HG03097 (cell line): ENCODE measurements at regions not wholly inside any gene's neighbourhood (a gene's known extent, or its start where the extent isn't known, plus 50 kb on each side); places are given as distances from the start of the nearest gene placed in this dataset.
"Not testable (repeated sequence)": the region's sequence is repeated elsewhere in the genome, so short reads cannot be mapped to it uniquely, and the experiment has no call there.

Experiments used
- ATAC-seq: cut with Tn5 transposase; IDR thresholded peaks from one replicate; pipeline ENCODE4 v1.9.1; 2021; ENCODE audit not compliant: unreplicated experiment, low FRiP score

DNA sequence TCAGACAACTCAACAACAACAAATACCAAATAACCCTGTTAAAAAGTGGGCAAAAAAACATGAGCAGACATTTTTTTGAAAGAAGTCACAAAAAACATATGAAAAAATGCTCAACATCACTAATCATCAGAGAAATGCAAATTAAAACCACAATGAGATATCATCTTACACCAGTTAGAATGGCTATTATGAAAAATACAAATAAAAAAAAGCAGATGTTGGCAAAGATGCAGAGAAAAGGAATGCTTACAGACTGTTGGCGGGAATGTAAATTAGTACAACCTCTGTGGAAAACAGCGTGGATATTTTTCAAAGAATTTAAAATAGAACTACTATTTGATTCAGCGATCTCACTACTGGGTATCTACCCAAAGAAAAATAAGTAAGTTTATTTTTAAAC is 114.0 kb downstream of the SLC38A4 start:
- ATAC-seq: no peak

DNA sequence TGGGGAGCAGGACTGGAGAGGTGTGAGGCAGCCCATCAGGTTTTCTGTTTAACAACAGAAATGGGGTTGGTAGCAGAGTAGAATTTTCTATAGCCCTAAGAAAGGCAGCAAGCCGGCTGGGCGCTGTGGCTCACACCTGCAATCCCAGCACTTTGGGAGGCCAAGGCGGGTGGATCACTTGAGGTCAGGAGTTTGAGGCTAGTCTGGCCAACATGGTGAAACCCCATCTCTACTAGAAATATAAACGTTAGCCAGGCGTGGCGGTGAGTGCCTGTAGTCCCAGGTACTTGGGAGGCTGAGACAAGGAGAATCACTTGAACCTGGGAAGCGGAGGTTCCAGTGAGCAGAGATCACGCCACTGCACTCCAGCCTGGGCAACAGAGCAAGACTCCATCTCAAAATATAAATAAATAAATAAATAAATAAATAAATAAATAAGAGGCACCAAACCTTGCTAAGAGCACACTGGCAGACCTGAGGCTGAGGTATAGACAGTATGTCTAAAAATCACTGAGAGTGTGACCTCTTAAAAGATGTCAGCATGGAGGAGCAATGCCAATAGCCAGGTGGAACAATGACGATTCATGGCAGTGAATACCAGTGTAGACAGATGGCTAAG is 115.6 kb downstream of the SLC38A4 start:
- ATAC-seq: no peak

DNA sequence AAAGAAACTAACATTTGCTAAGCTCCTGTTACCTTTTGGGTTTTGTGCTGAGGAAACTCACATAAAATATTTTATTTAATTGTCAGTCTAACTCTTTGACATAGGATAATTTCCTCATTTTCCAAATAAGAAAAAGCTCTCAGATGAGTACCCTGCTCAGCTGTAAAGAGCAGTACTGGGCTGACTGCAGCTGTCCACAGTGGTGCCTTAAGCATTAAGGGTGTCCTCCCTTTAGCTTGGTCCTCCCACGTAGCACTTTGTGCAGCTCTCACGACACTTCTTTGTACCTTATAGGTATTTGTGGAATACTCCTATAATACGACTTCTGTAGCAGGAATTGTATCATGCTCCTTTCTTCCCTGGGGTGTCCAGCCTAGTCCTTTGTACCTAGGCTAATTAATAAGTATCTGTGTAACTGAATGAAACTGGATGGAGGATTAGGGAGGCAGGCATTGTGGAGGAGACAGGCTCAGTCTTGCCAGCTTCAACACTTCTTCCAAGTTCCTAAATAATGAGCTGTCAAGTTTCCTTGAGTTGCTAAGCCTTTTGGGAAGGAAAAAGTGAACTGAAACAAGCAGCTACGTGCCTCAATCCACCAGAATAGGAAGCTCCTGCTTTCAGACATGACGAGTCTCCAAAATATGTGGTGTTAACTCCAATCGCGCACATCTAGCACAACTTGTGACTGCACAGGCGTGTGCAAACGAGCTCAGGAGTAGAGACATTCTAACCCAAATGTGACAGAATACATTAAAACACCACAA is 123.0 kb downstream of the SLC38A4 start:
- ATAC-seq: no peak

DNA sequence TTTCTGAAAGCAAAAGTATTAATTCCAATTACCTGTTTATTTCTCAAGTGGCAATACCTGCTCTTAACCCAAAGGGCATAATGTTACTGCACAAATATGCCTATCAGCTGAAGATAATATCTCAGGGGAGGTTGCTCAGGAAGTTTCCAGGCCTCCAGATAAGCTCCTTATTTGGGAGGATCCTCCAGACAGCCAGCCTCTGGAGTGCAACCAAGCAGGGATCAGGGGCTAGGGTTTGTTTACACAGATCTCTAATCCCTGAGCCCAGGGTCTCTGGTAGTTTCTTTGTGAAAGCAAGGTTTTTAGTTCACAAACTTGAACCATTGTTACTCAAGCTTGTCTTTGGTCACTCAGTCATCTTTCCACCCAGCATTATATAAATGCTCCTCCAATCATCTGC is 124.4 kb downstream of the SLC38A4 start:
- ATAC-seq: no peak

DNA sequence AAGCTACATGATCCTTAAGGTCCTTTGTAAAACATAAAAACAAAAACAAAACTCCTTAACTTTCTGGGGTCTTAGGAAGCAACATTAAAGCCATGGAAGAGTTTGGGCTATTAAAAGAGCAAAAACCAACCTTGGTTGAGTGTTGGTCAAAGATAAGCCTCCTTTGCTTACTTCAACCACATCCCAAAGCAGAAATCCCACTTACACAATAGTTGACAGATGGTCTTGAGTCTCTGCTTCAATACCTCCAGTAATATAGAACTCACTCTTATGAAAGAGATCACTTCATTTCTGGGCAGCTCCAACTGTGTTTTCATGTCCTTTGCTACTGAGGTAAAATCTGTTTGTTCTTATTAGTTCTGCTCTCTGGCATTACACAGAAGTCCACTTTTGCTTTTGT is 125.8 kb downstream of the SLC38A4 start:
- no peak for ATAC-seq

DNA sequence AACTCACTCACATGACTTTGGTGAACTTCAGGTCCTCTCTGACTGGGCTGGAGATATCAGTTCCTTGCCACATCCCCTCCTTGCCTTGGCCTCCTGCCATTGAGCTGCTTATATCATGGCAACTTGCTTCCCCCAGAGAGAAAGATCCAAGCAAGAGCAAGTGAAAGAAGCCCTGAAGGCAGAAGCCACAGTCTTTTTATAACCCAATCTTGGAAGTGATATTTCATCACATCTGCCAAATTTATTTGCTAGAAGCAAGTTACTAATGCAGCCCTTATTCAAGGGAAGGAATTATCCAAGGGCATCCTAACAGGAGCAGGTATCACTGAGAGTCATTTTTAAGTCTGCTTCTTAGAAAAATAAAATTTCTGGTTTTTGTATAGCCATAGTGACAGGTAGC is 127.8 kb downstream of the SLC38A4 start:
- ATAC-seq: no peak

DNA sequence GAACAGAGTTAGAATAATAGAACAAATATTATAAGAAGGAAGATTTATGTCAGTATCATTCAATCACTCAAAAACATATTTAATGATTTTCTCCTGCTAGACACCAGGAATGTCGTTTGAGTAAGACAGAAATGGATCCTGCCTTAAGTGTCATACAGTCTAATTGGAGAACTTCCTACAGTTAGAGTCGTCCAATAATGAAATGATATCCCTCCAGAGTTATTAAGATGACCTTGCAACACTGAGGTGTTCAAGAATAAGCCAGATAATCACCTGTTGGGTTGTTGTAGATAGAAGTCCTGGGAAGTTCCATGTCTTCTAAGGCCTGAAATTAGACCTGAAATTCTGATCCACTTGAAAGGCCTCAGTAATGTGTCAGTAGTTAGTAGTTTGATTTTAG is 132.3 kb downstream of the SLC38A4 start:
- no peak for ATAC-seq

DNA sequence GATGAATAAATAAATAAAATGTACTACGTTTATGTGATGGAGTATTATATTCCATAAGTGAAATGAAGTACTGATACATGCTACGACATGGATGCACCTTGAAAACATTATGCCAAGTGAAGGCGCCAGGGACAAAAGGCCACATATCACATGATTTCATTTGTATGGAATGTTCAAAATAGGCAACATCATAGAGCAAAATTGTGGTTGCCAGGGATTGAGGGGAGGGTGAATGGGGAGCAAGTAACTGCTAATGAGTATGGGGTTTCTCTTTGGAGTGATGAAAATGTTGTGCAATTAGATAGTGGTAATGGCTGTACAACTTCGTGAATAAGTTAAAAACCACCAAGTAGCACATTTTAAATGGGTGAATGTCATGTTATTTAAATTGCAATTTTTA is 132.8 kb downstream of the SLC38A4 start:
- no peak for ATAC-seq

DNA sequence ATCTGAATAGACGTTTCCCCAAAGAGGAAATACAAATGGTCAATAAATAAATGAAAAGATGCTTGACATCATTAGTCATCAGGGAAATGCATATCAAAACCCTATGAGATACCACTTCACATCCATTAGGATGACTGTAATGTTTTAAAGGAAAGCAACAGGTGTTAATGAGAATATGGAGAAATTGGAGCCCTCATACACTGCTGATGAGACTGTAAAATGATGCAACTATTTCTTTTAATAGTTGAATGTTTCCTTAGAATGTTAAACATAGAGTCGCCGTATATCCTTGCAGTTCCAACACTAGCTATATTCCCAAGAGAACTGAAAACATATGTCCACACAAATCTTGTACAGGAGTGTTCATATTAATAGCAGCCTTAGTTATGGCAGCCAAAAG is 133.2 kb downstream of the SLC38A4 start:
- no peak for ATAC-seq

DNA sequence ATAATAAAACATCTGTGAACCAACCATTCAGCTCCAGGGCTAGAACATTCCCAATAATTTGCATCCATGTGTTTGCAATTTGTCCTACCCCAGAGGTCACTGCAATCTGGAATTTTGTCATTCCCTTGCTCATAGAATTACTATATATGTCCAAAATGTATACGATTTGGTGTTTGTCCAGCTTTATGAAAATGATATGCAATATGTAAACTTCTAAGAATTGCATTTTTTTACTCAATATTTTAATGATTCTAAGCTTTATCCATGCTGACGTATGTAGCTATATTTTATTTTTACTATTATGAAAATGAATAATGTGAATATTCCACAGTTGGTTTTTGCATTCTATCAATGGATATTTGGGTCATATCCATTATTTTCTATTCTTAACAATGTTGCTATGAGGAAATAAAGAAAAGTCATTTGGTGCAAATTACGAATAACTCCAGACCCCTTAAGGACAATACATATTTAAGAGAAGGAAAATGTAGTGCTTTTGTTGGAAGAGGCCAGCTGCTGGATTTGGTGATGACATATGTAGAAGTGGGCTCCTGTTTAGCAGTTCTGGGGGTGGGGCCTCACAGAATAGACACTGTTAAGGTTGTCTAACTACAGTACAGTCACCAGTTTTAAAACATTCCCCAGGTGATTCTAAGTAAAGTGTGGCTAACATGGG is 139.4 kb downstream of the SLC38A4 start:
- no peak for ATAC-seq

DNA sequence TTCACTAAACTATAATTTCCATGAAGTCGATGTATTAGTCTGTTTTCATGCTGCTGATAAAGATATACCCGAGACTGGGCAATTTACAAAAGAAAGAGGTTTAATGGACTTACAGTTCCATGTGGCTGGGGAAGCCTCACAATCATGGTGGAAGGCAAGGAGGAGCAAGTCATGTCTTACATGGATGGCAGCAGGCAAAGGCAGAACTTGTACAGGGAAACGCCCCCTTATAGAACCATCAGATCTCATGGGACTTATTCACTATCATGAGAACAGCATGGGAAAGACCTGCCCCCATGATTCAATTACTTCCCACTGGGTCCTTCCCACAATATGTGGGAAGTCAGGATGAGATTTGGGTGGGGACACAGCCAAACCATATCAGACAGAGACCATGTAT is 141.6 kb downstream of the SLC38A4 start:
- ATAC-seq: not testable (repeated sequence)

DNA sequence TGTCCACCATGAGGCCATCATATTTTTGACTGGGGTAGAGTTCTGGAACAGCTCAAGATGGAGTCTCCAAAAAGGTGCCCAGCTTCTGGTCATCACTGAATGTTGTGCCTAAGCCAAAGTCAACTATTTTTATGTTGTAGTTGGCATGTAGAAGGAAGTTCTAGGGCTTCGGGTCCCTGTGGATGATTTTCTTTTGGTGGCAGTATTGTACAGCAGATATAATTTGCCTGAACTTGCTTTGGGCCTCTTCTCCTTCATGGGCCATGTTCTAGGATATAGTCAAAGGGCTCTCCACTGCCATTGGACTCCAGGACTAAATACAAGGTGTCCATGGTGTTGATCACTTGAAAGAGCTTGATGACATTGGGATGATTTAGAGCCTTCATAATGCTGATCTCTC is 143.6 kb downstream of the SLC38A4 start:
- ATAC-seq: no peak

DNA sequence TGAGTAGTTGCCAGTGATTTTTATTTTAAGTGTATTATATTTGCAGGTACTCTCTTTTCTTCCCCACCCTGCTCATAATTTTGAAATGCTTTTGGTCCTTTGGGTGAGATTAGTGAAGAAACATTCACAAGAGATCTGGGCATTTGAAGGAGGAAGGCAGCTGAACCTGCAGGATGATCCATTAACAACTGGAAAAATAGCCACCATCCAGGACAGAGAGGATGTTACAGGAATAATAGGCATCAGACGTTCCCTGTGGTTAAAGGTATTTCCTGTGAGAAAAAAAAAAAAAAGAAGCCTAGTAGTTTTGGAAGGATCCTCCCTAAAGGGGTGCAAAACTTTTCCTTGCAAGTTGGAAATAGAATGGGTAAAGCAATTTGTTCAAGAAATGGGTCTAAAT is 145.3 kb downstream of the SLC38A4 start:
- ATAC-seq: no peak

DNA sequence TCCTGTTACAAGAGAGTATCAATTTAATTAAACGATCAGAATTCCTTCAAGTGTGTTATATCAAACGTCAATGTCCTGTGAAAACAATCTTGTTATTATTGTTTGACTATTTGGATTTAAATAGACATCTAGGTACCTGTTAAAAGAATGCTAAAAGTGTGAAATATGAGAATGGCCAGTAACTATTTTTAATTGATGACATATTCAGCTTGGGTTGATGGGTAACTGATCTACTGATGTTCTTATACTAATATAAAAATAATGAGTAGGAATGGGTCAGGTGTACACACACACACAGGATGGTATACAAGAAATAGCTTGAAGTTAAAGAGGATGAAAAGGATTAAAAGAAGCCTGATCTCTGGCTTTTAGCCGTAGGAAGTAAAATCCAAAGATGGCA is 146.0 kb downstream of the SLC38A4 start:
- no peak for ATAC-seq

DNA sequence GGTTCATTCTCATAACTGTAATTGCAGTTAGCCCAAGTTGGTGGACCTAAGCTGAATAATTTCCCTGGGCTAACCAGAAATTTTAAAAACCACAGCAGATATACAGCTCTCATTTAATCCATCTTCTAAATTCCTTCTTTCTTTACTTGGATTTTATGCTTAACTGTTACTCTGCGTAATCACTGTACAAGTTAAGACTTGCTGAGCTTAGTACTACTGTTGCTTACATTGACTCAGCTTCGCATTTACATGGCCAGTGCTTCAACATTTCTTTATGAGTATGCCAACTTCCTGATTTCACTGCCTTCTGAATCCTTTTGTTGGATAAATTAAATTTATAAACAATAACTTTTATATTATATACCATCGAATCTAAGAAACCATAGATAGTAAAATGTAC is 147.4 kb downstream of the SLC38A4 start:
- no peak for ATAC-seq

DNA sequence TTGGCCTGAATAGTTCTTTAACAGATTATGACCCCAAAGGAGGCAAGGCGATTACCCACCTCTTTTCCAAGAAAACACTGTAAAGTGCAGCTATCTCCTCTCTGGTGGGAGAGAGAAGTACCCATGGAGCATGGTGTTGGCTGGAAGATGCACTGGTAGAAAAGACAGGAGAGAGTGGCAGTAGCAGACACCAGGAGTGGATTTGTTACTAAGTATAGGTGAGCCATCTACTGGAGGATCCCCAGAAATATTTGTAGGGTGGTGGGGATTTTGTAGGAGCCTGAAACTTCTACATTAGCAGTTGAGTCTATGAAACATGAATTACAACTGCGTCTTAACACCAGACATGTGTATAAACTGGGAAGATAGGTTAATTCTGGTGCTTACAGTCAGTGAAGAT is 148.0 kb downstream of the SLC38A4 start:
- ATAC-seq: no peak

DNA sequence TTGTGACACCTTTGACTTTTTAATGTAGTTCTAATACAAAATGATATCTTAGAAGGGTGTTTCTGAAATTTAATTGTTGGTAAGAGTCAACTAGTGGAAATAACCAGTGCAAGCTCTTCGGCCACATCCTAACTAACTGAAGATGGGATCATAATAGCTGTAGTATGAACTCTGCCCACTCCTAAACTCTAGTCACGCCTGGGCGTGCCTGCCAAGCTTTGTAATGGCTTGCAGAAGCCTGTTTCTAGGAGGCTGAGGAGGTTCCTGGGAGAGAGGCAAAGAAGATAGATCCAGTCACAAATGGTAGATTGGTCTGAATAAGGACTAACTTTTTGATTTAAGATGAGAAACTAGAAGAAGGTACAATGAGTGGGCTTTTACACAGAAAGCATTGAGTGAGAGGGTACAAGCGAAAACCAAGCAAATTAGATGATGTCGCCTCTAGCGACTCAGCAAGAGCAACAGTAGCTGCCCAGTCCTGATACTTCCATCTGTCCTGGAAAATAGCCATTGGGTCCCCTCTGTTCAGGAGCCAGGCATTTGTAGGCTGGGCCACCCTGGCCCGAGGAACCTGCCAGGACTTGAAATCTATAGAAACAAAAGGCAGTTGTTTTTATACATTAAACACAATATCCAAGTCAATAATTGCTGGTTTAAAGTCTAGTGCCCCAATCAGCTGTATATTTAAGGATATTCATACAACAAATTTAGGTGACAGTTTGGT is 148.8 kb downstream of the SLC38A4 start:
- ATAC-seq: no peak

DNA sequence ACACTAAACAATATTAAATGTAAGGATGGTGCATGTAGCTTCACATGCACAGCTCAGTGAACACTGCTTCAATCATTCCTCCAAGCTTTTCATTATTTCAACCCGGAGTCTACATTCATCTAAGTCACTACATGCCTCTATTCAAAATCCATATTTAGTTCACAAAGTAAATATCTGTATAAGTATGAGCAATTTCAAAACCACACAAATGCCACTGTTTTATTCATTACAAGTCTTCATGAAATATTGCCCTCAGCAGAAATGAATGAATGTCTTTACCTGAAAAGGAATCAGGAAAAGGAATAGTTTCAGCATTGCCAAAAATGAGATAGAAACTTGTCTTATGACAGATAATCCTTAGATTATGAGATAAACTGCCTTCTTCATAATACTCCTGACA is 149.4 kb downstream of the SLC38A4 start:
- no peak for ATAC-seq

DNA sequence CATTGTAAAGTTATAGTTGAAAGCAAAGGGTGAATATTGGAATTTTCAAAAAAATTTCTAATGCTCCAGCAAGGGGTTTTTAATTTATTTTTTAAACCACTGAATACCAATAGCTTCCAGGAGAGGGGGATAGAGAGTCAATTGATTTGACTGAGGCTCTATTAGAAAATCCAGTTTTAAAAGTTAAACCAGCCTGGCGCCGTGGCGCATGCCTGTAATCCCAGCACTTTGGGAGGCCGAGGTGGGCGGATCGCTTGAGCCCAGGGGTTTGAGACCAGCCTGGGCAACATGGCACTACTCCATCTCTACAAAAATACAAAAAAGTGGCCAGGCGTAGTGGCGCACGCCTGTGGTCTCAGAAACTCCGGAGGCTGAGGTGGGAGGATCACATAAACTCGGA is 150.1 kb downstream of the SLC38A4 start:
- no peak for ATAC-seq

DNA sequence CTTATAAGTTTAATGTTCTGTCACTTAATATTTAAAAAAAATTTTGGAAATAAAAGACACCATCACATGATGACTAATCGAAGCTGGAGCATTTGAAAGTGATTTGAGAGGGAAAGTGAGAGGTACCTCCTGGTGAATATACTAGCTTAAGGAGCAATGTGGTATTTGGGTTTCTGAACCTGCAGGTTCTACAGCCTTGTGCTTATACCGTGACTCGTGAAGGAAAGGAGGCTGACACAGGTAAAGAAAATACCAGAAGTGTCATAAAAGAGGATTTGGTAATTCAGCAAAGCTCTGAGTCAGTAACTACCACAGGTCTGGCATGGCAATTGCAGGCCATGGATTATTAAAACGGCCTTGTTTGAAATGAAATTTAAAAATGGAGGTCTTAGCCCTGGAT is 151.0 kb downstream of the SLC38A4 start:
- ATAC-seq: no peak

DNA sequence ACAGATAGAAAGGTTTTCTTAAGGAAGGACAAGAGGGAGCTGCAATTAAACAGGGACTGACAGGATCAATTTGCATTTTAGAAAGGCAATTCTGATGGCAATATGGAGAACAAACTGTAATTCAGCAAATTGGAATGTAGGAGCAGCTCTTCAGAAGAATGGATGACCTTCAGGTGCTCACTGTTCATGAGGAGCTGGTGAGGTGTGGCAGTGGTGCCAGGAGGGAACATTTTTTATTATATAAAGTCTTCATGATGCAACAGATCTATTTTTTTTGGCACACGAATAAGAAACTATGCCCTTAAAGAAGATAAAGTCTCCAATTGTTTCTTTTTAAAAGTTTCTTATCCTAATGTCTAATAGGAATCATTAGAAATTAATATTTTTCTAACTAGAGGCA is 151.7 kb downstream of the SLC38A4 start:
- no peak for ATAC-seq
